ENCODE measurements at regions not wholly inside any gene's neighbourhood (a gene's known extent, or its start where the extent isn't known, plus 50 kb on each side); places are given as distances from the start of the nearest gene placed in this dataset.

- Histone ChIP-seq H3K27me3 (no peaks in the 10 kb centered on the region), H3K36me3 (no peaks in the 10 kb centered on the region), H3K27ac (no peak overlapping the region), H3K4me3 (no peak overlapping the region), H3K9me3 (no peaks in the 10 kb centered on the region), H3K4me1 (no peaks in the 10 kb centered on the region)
- TF ChIP-seq CTCF (IDR thresholded peaks at IDR 0.05) = no peak
- no peak for TF ChIP-seq POLR2A (IDR thresholded peaks at IDR 0.05)
- TF ChIP-seq EP300 (IDR thresholded peaks at IDR 0.05) = no peak
- 71 to 97% methylated on average over 1 of the region's 1 CpG for WGBS, 2 donors
- no peak for DNase-seq (ENCODE audit: low spot score in 2 of 2)
These were observed 173.1 kb downstream of the RNF152 start for GRCh38 chr18:61719671-61720070.

GRCh38 chr18:61718944-61719343 lies 173.9 kb downstream of the RNF152 start:
- Histone ChIP-seq H3K36me3 (no peaks in the 10 kb centered on the region), H3K27me3 (no peaks in the 10 kb centered on the region), H3K9me3 (no peaks in the 10 kb centered on the region), H3K27ac (no peak overlapping the region), H3K4me3 (no peak overlapping the region), H3K4me1 (no peaks in the 10 kb centered on the region)
- no peak for DNase-seq (ENCODE audit: low spot score in 2 of 2)
- 75 to 77% methylated on average over 3 of the region's 3 CpGs for WGBS, 2 donors
- TF ChIP-seq POLR2A (IDR thresholded peaks at IDR 0.05) = no peak
- TF ChIP-seq CTCF (IDR thresholded peaks at IDR 0.05) = no peak
- TF ChIP-seq EP300 (IDR thresholded peaks at IDR 0.05) = no peak

GRCh38 chr18:61714421-61714820 lies 178.4 kb downstream of the RNF152 start:
- Histone ChIP-seq H3K27me3 (no peaks in the 10 kb centered on the region), H3K4me1 (no peaks in the 10 kb centered on the region), H3K4me3 (no peak overlapping the region), H3K27ac (no peak overlapping the region), H3K36me3 (no peaks in the 10 kb centered on the region), H3K9me3 (no peaks in the 10 kb centered on the region)
- WGBS, 2 donors = 93 to 94% methylated on average over 1 of the region's 1 CpG
- DNase-seq (ENCODE audit: low spot score in 2 of 2) = no peak
- TF ChIP-seq EP300 (IDR thresholded peaks at IDR 0.05) (no peak), CTCF (IDR thresholded peaks at IDR 0.05) (no peak)

- H3K4me1 ChIP-seq = no peaks in the 10 kb centered on the region
- H3K4me3 ChIP-seq = no peak overlapping the region
- DNase-seq (ENCODE audit: low spot score in 2 of 2) = no peak
- H3K27me3 ChIP-seq = no peaks in the 10 kb centered on the region
- H3K27ac ChIP-seq = no peak overlapping the region
- no peaks in the 10 kb centered on the region for H3K36me3 ChIP-seq
- TF ChIP-seq CTCF (IDR thresholded peaks at IDR 0.05) (no peak), POLR2A (IDR thresholded peaks at IDR 0.05) (no peak), EP300 (IDR thresholded peaks at IDR 0.05) (no peak)
- no peaks in the 10 kb centered on the region for H3K9me3 ChIP-seq
These were observed 179.3 kb downstream of the RNF152 start for GRCh38 chr18:61713502-61713901.

GRCh38 chr18:61710082-61710620 lies 182.7 kb downstream of the RNF152 start:
- WGBS, 2 donors = 62 to 93% methylated on average over 1 of the region's 1 CpG
- Histone ChIP-seq H3K27me3 (no peaks in the 10 kb centered on the region), H3K9me3 (no peaks in the 10 kb centered on the region), H3K27ac (no peak overlapping the region), H3K36me3 (no peaks in the 10 kb centered on the region), H3K4me3 (no peak overlapping the region), H3K4me1 (no peaks in the 10 kb centered on the region)
- DNase-seq (ENCODE audit: low spot score in 2 of 2) = no peak
- TF ChIP-seq EP300 (IDR thresholded peaks at IDR 0.05) = no peak
- TF ChIP-seq CTCF (IDR thresholded peaks at IDR 0.05) = no peak
- no peak for TF ChIP-seq POLR2A (IDR thresholded peaks at IDR 0.05)

Data from tibial nerve (tissue), 4 donors.